ENCODE measurements at regions not wholly inside any gene's neighbourhood (a gene's known extent, or its start where the extent isn't known, plus 50 kb on each side); places are given as distances from the start of the nearest gene placed in this dataset.

- ChIA-PET RAD21 (ENCODE audit: low non-redundant PET in 1 of 2, low total read pairs in 2 of 2, uncharacterized antibody in 2 of 2, unreplicated experiment in 2 of 2) (no interaction called here), POLR2A (no interaction called here), CTCF (no interaction called here)
- H3K27me3 ChIP-seq (ENCODE audit: insufficient read depth, low read length) = no peaks in the 10 kb centered on the region
- H3K9me3 ChIP-seq (ENCODE audit: control insufficient read depth in 1 of 2, insufficient read depth in 1 of 2, low read depth in 1 of 2, low read length in 2 of 2) = peaks cover 1 to 33% of the 10 kb centered on the region in 2 experiments; a peak in 2 of 4 replicates
- no peak overlapping the region for H3K9ac ChIP-seq (ENCODE audit: low read length)
- ATAC-seq = no peak
- no peaks in the 10 kb centered on the region for H3K9me2 ChIP-seq (ENCODE audit: insufficient read depth)
- no peaks in the 10 kb centered on the region for H3K79me2 ChIP-seq (ENCODE audit: insufficient read depth, low read length)
- no peaks in the 10 kb centered on the region for H3K4me1 ChIP-seq (ENCODE audit: control insufficient read depth in 1 of 2, insufficient read depth in 2 of 2, low read length in 2 of 2)
- no peak overlapping the region for H3K4me3 ChIP-seq (replicated peaks in 1 of 2; ENCODE audit: low read depth in 1 of 2, low read length in 2 of 2)
- H3K4me2 ChIP-seq (ENCODE audit: low read length) = no peak overlapping the region
- DNase-seq (ENCODE audit: low read depth, low spot score) = no peak
- no peaks in the 10 kb centered on the region for H3K36me3 ChIP-seq (ENCODE audit: control insufficient read depth in 1 of 2, insufficient read depth in 2 of 2, low read length in 2 of 2)
- BruUV-seq (replicated peaks) = no TSS peak
- no peak for TF ChIP-seq RAD21 (IDR thresholded peaks at IDR 0.05; ENCODE audit: low read depth)
- no peak for TF ChIP-seq ZNF274 (IDR thresholded peaks at IDR 0.05; ENCODE audit: low read depth, low read length)
- no peak for TF ChIP-seq SP1 (IDR thresholded peaks at IDR 0.05; ENCODE audit: low read depth)
- no peak for TF ChIP-seq ATF3 (IDR thresholded peaks at IDR 0.05)
- no peak for TF ChIP-seq YY1 (IDR thresholded peaks at IDR 0.05; ENCODE audit: extremely low read depth, insufficient replicate concordance, low read depth, low read length)
- no peak for TF ChIP-seq POLR2A (IDR thresholded peaks at IDR 0.05; ENCODE audit: borderline replicate concordance, extremely low read depth, insufficient read depth, insufficient read length)
- no peak for TF ChIP-seq REST (IDR thresholded peaks at IDR 0.05; ENCODE audit: low read depth)
- no peak for TF ChIP-seq POLR2AphosphoS5 (IDR thresholded peaks at IDR 0.05; ENCODE audit: low read depth, low read length)
- TF ChIP-seq ELF1 (IDR thresholded peaks at IDR 0.05; ENCODE audit: borderline replicate concordance, low read depth) = no peak
- TF ChIP-seq SIN3A (IDR thresholded peaks at IDR 0.05; ENCODE audit: low read depth) = no peak
- no peak for TF ChIP-seq CTCF (IDR thresholded peaks at IDR 0.05 in 2 of 3, conservative IDR thresholded peaks at IDR 0.05 in 1 of 3; ENCODE audit: borderline replicate concordance in 1 of 3, insufficient read depth in 1 of 3, low read depth in 2 of 3, low read length in 2 of 3)
- TF ChIP-seq ZBTB33 (IDR thresholded peaks at IDR 0.05; ENCODE audit: extremely low read depth, insufficient replicate concordance, low read length) = no peak
- TF ChIP-seq EZH2 (IDR thresholded peaks at IDR 0.05) = no peak
- no peaks in the 10 kb centered on the region for H4K20me1 ChIP-seq (ENCODE audit: insufficient read depth)
- intact Hi-C loops (cut with micrococcal nuclease) = no loop called here
- no peak overlapping the region for H2AFZ ChIP-seq (ENCODE audit: low read depth, low read length, poor library complexity, severe bottlenecking)
- no peak overlapping the region for H3K27ac ChIP-seq (ENCODE audit: low read depth, low read length)
Measured at GRCh38 chr15:87219650-87220615, 1036.6 kb downstream of the NTRK3 start.
